SK-N-SH (cell line): ENCODE measurements at regions not wholly inside any gene's neighbourhood (a gene's known extent, or its start where the extent isn't known, plus 50 kb on each side); places are given as distances from the start of the nearest gene placed in this dataset.
"Not testable (repeated sequence)": the region's sequence is repeated elsewhere in the genome, so short reads cannot be mapped to it uniquely, and the experiment has no call there.

Experiments
- CTCF ChIA-PET: fragments of 300-600, 350-600 bp; formaldehyde crosslinking; extraction: SDS; loops from one replicate; lab custom pipeline; 2021; lab: Yijun Ruan, JAX
- POLR2A ChIA-PET: fragments of 350-600 bp; sonication (Branson Sonifier 250); formaldehyde crosslinking; extraction: SDS; loops from one replicate; lab custom pipeline; 2020; ENCODE audit warnings: antibody characterized with exemption, inconsistent platforms; lab: Yijun Ruan, JAX
- DNase-seq: peaks from one replicate; pipeline ENCODE4 v3.0.0; 2012
- H2AFZ ChIP-seq: fragments of 200-600 bp; sonication (generic); 2 replicates; pipeline ENCODE4 v1.8.1; 2016; ENCODE audit warnings: antibody characterized with exemption, mild to moderate bottlenecking, low read depth
- H3F3A ChIP-seq: fragments of 200-600 bp; sonication (generic); replicated peaks from 2 replicates; pipeline ENCODE3; 2016; ENCODE audit warnings: antibody characterized with exemption, mild to moderate bottlenecking; ENCODE audit not compliant: insufficient read depth
- H3K27ac ChIP-seq, 2 experiments: fragments of 200-500 bp in 1 of 2; fragments of 200-600 bp in 1 of 2; sonication (Bioruptor generic) in 1 of 2; sonication (generic), shearing (Covaris generic) in 1 of 2; 2 replicates each; pipeline versions ENCODE4 v1.5.1 to v1.6.1; 2014 to 2016; ENCODE audit warnings: low read depth in 2 of 2, inconsistent platforms in 1 of 2, low read length in 1 of 2, mild to moderate bottlenecking in 1 of 2, mixed read lengths in 1 of 2
- H3K27me3 ChIP-seq: fragments of 200-600 bp; sonication (generic), shearing (Covaris generic); 2 replicates; pipeline ENCODE4 v1.6.1; 2016; ENCODE audit warnings: mixed run types; ENCODE audit not compliant: insufficient read depth
- H3K36me3 ChIP-seq, 2 experiments: fragments of 200-500 bp in 1 of 2; fragments of 200-600 bp in 1 of 2; sonication (Bioruptor generic) in 1 of 2; sonication (generic) in 1 of 2; replicated peaks in 1 of 2; 2 replicates each; pipeline versions ENCODE3 to v1.5.1; 2014 to 2016; ENCODE audit warnings: low read length in 1 of 2, mild to moderate bottlenecking in 1 of 2; ENCODE audit not compliant: insufficient read depth in 2 of 2, control insufficient read depth in 1 of 2
- H3K4me1 ChIP-seq, 2 experiments: fragments of 200-500 bp in 1 of 2; fragments of 200-600 bp in 1 of 2; sonication (Bioruptor generic) in 1 of 2; sonication (generic), shearing (Covaris generic) in 1 of 2; 2 replicates each; pipeline versions ENCODE4 v1.5.1 to v1.6.1; 2014 to 2016; ENCODE audit warnings: low read depth in 1 of 2, low read length in 1 of 2, mixed run types in 1 of 2; ENCODE audit not compliant: insufficient read depth in 2 of 2, control insufficient read depth in 1 of 2
- H3K4me2 ChIP-seq: fragments of 200-600 bp; sonication (generic), shearing (Covaris generic); 2 replicates; pipeline ENCODE4 v1.6.1; 2017; ENCODE audit warnings: mixed run types
- H3K4me3 ChIP-seq, 2 experiments: fragments of 200-500 bp in 1 of 2; fragments of 200-600 bp in 1 of 2; sonication (Bioruptor generic) in 1 of 2; sonication (generic), shearing (Covaris generic) in 1 of 2; 2 replicates each; pipeline versions ENCODE4 v1.5.1 to v1.8.1; 2014 to 2016; ENCODE audit warnings: low read depth in 2 of 2, inconsistent platforms in 1 of 2, low read length in 1 of 2, mild to moderate bottlenecking in 1 of 2, mixed read lengths in 1 of 2, moderate library complexity in 1 of 2
- H3K79me2 ChIP-seq: fragments of 200-600 bp; sonication (generic); 2 replicates; pipeline ENCODE4 v1.8.1; 2017; ENCODE audit warnings: mild to moderate bottlenecking; ENCODE audit not compliant: insufficient read depth
- H3K9ac ChIP-seq: fragments of 200-600 bp; sonication (generic); 2 replicates; pipeline ENCODE4 v1.6.1; 2017; ENCODE audit warnings: mixed run types
- H3K9me2 ChIP-seq: fragments of 200-600 bp; sonication (generic); 2 replicates; pipeline ENCODE4 v1.6.1; 2017; ENCODE audit warnings: mixed run types
- H3K9me3 ChIP-seq: fragments of 200-600 bp; sonication (generic); 2 replicates; pipeline ENCODE4 v1.6.1; 2017; ENCODE audit warnings: mixed run types, mild to moderate bottlenecking, moderate library complexity
- H4K20me1 ChIP-seq: fragments of 200-600 bp; sonication (generic); 2 replicates; pipeline ENCODE4 v1.6.1; 2017; ENCODE audit warnings: mild to moderate bottlenecking, mixed run types; ENCODE audit not compliant: insufficient read depth
- CTCF ChIP-seq: fragments of 200-600 bp; sonication (generic); IDR thresholded peaks from 2 replicates; pipeline ENCODE4 v1.6.1; 2017; ENCODE audit warnings: antibody characterized with exemption, mild to moderate bottlenecking, moderate library complexity
- ELF1 ChIP-seq: IDR thresholded peaks from 2 replicates; pipeline ENCODE4 v1.4.0; 2012
- EZH2phosphoT487 ChIP-seq: fragments of 200-600 bp; sonication (generic); IDR thresholded peaks from 2 replicates; pipeline ENCODE4 v1.6.1; 2017; ENCODE audit warnings: low read depth, mixed run types, mild to moderate bottlenecking, antibody characterized with exemption, moderate library complexity, borderline replicate concordance
- FOSL2 ChIP-seq: IDR thresholded peaks from 2 replicates; pipeline ENCODE4 v1.4.0; 2012; ENCODE audit warnings: low read depth, mild to moderate bottlenecking, moderate library complexity, borderline replicate concordance
- GATA2 ChIP-seq: sonication (generic); formaldehyde crosslinking; IDR thresholded peaks from 2 replicates; pipeline ENCODE4 v1.5.0; 2020; ENCODE audit warnings: mild to moderate bottlenecking, missing genetic modification reagents
- MEF2A ChIP-seq: IDR thresholded peaks from 2 replicates; pipeline ENCODE4 v1.4.0; 2012; ENCODE audit warnings: low read depth, borderline replicate concordance
- MXI1 ChIP-seq: IDR thresholded peaks from 2 replicates; pipeline ENCODE4 v1.6.1; 2012; ENCODE audit warnings: mild to moderate bottlenecking, low read depth, low read length, improper control_type of control experiment
- PBX3 ChIP-seq: IDR thresholded peaks from 2 replicates; pipeline ENCODE4; 2012
- RAD21 ChIP-seq: IDR thresholded peaks from 2 replicates; pipeline ENCODE4 v1.6.1; 2012; ENCODE audit warnings: mild to moderate bottlenecking, low read length
- RCOR1 ChIP-seq: fragments of 150-350 bp; IDR thresholded peaks from 2 replicates; pipeline ENCODE4 v1.6.1; 2017; ENCODE audit warnings: antibody characterized with exemption, low read length
- REST ChIP-seq: IDR thresholded peaks from 2 replicates; pipeline ENCODE4 v1.6.1; 2012; ENCODE audit warnings: mild to moderate bottlenecking, low read depth, low read length, moderate library complexity
- RFX5 ChIP-seq: IDR thresholded peaks from 2 replicates; pipeline ENCODE4 v1.6.1; 2012; ENCODE audit warnings: mild to moderate bottlenecking, improper control_type of control experiment, low read length
- SIN3A ChIP-seq: IDR thresholded peaks from 2 replicates; pipeline ENCODE4 v1.6.1; 2012; ENCODE audit warnings: low read depth, mild to moderate bottlenecking, low read length, moderate library complexity, borderline replicate concordance
- SMC3 ChIP-seq: IDR thresholded peaks from 2 replicates; pipeline ENCODE4 v1.6.1; 2012; ENCODE audit warnings: low read depth, low read length, improper control_type of control experiment
- TEAD4 ChIP-seq: IDR thresholded peaks from 2 replicates; pipeline ENCODE4 v1.4.0; 2012; ENCODE audit warnings: mild to moderate bottlenecking, borderline replicate concordance; ENCODE audit not compliant: insufficient read depth
- USF2 ChIP-seq: fragments of 150-350 bp; IDR thresholded peaks from 2 replicates; pipeline ENCODE4 v1.6.1; 2017; ENCODE audit warnings: antibody characterized with exemption, low read length, low read depth, borderline replicate concordance
- YY1 ChIP-seq: IDR thresholded peaks from 2 replicates; pipeline ENCODE4 v1.4.0; 2012; ENCODE audit warnings: low read depth, mild to moderate bottlenecking
- ZBTB33 ChIP-seq: IDR thresholded peaks from 2 replicates; pipeline ENCODE4 v1.4.0; 2012; ENCODE audit warnings: low read depth, borderline replicate concordance
- WGBS: methylation state at CpG from one replicate; pipeline ENCODE4 v1.1.6; 2017; ENCODE audit warnings: low lambda C conversion rate; 5-methylcytosine and 5-hydroxymethylcytosine counted together

- H3K4me3 ChIP-seq = no peak overlapping the region
- H3K9ac ChIP-seq = no peak overlapping the region
- H3K27ac ChIP-seq = no peak overlapping the region
- H3K9me2 ChIP-seq = no peaks in the 10 kb centered on the region
- H4K20me1 ChIP-seq = no peaks in the 10 kb centered on the region
- H3K79me2 ChIP-seq = no peaks in the 10 kb centered on the region
- no peaks in the 10 kb centered on the region for H3K4me1 ChIP-seq
- H3F3A ChIP-seq = no peaks in the 10 kb centered on the region
- TF ChIP-seq MXI1 = no peak
- TF ChIP-seq FOSL2 = no peak
- no peak for TF ChIP-seq PBX3
- TF ChIP-seq CTCF = no peak
- TF ChIP-seq TEAD4 = no peak
- TF ChIP-seq REST = no peak
- no peak for TF ChIP-seq GATA2 (CRISPR knock-in tag)
- TF ChIP-seq USF2 = no peak
- no peak for TF ChIP-seq EZH2phosphoT487
- no peak for TF ChIP-seq ZBTB33
- TF ChIP-seq MEF2A = no peak
- no peak for TF ChIP-seq SMC3
- no peak for TF ChIP-seq RAD21
- TF ChIP-seq RCOR1 = no peak
- no peak for TF ChIP-seq SIN3A
- TF ChIP-seq YY1 = no peak
- no peak for TF ChIP-seq RFX5
- no peak for TF ChIP-seq ELF1
- DNase-seq = no peak
- CTCF ChIA-PET = no interaction called here
- POLR2A ChIA-PET = no interaction called here
- no peak overlapping the region for H3K4me2 ChIP-seq
- H3K9me3 ChIP-seq = no peaks in the 10 kb centered on the region
- 26% methylated on average over 1 of the region's 1 CpG for WGBS
- no peak overlapping the region for H2AFZ ChIP-seq
- H3K36me3 ChIP-seq = no peaks in the 10 kb centered on the region
- peaks cover 1% of the 10 kb centered on the region; the same call in 1 of the 2 replicates for H3K27me3 ChIP-seq
These were observed 166.6 kb upstream of the TBL1X start for GRCh38 chrX:9298221-9298620.

GRCh38 chrX:9299681-9300080 is 165.2 kb upstream of the TBL1X start:
- H3F3A ChIP-seq, H4K20me1 ChIP-seq, H3K79me2 ChIP-seq, H3K9me2 ChIP-seq, H3K4me1 ChIP-seq, H3K9ac ChIP-seq, H3K4me2 ChIP-seq, DNase-seq, H2AFZ ChIP-seq, H3K27ac ChIP-seq, H3K4me3 ChIP-seq, CTCF ChIA-PET, POLR2A ChIA-PET, H3K36me3 ChIP-seq, H3K9me3 ChIP-seq, H3K27me3 ChIP-seq: not testable (repeated sequence)
- WGBS = 19% methylated on average over 3 of the region's 3 CpGs
